ENCODE measurements at regions not wholly inside any gene's neighbourhood (a gene's known extent, or its start where the extent isn't known, plus 50 kb on each side); places are given as distances from the start of the nearest gene placed in this dataset.

GRCh38 chr17:72342061-72342460, 221.2 kb downstream of the SOX9 start:
- no peak for TF ChIP-seq CTCF (IDR thresholded peaks at IDR 0.05)
- H3K4me3 ChIP-seq = no peak overlapping the region
- H3K27me3 ChIP-seq = peaks cover 11% of the 10 kb centered on the region
- H3K36me3 ChIP-seq = no peaks in the 10 kb centered on the region
- DNase-seq (no peak), ATAC-seq (no peak)
- H3K9me3 ChIP-seq = no peaks in the 10 kb centered on the region
- H3K27ac ChIP-seq = no peak overlapping the region
- intact Hi-C loops (cut with DNase I) = no loop called here
- peaks cover 12% of the 10 kb centered on the region for H3K4me1 ChIP-seq

- TF ChIP-seq CTCF (IDR thresholded peaks at IDR 0.05) = no peak
- peaks cover 12% of the 10 kb centered on the region for H3K4me1 ChIP-seq
- H3K27ac ChIP-seq = no peak overlapping the region
- H3K9me3 ChIP-seq = no peaks in the 10 kb centered on the region
- DNase-seq = peak; percentile 73
- peaks cover 11% of the 10 kb centered on the region for H3K27me3 ChIP-seq
- ATAC-seq = peak; percentile 77
- no peaks in the 10 kb centered on the region for H3K36me3 ChIP-seq
- intact Hi-C loops (cut with DNase I) = no loop called here
- no peak overlapping the region for H3K4me3 ChIP-seq
Measured at GRCh38 chr17:72342627-72343527, 222.1 kb downstream of the SOX9 start.

GRCh38 chr17:72343911-72344310, 223.1 kb downstream of the SOX9 start:
- H3K36me3 ChIP-seq = no peaks in the 10 kb centered on the region
- no peak overlapping the region for H3K4me3 ChIP-seq
- ATAC-seq (no peak), DNase-seq (no peak)
- no peak for TF ChIP-seq CTCF (IDR thresholded peaks at IDR 0.05)
- intact Hi-C loops (cut with DNase I) = no loop called here
- peaks cover 11% of the 10 kb centered on the region for H3K27me3 ChIP-seq
- no peaks in the 10 kb centered on the region for H3K9me3 ChIP-seq
- peaks cover 4% of the 10 kb centered on the region for H3K4me1 ChIP-seq
- no peak overlapping the region for H3K27ac ChIP-seq

GRCh38 chr17:72344613-72345012, 223.8 kb downstream of the SOX9 start:
- intact Hi-C loops (cut with DNase I) = no loop called here
- TF ChIP-seq CTCF (IDR thresholded peaks at IDR 0.05) = no peak
- Histone ChIP-seq H3K27me3 (peaks cover 11% of the 10 kb centered on the region), H3K9me3 (no peaks in the 10 kb centered on the region), H3K27ac (no peak overlapping the region), H3K4me3 (no peak overlapping the region), H3K36me3 (no peaks in the 10 kb centered on the region), H3K4me1 (no peaks in the 10 kb centered on the region)
- ATAC-seq = no peak
- no peak for DNase-seq

GRCh38 chr17:72345088-72345487, 224.3 kb downstream of the SOX9 start:
- H3K27ac ChIP-seq = no peak overlapping the region
- no peak for DNase-seq
- no peaks in the 10 kb centered on the region for H3K9me3 ChIP-seq
- H3K4me1 ChIP-seq = no peaks in the 10 kb centered on the region
- no peak for TF ChIP-seq CTCF (IDR thresholded peaks at IDR 0.05)
- intact Hi-C loops (cut with DNase I) = no loop called here
- no peaks in the 10 kb centered on the region for H3K36me3 ChIP-seq
- peaks cover 11% of the 10 kb centered on the region for H3K27me3 ChIP-seq
- no peak overlapping the region for H3K4me3 ChIP-seq
- ATAC-seq = no peak
